HUES64 (cell line): ENCODE measurements at regions not wholly inside any gene's neighbourhood (a gene's known extent, or its start where the extent isn't known, plus 50 kb on each side); places are given as distances from the start of the nearest gene placed in this dataset.

Experiments
- H3K27ac ChIP-seq: 2 replicates; pipeline ENCODE4 v1.7.0; 2013; ENCODE audit warnings: low read depth, low read length, inconsistent platforms
- H3K27me3 ChIP-seq: 2 replicates; pipeline ENCODE4 v1.6.1; 2013; ENCODE audit warnings: mild to moderate bottlenecking, low read length; ENCODE audit not compliant: insufficient read depth
- H3K36me3 ChIP-seq: 2 replicates; pipeline ENCODE4 v1.6.1; 2013; ENCODE audit warnings: mild to moderate bottlenecking, low read length; ENCODE audit not compliant: insufficient read depth
- H3K4me1 ChIP-seq: 2 replicates; pipeline ENCODE4 v1.6.1; 2013; ENCODE audit warnings: mild to moderate bottlenecking, low read length, moderate library complexity; ENCODE audit not compliant: insufficient read depth
- H3K4me3 ChIP-seq: 2 replicates; pipeline ENCODE4 v1.5.1; 2013; ENCODE audit warnings: mild to moderate bottlenecking, low read length, moderate library complexity
- H3K9ac ChIP-seq: 2 replicates; pipeline ENCODE4 v1.6.1; 2013; ENCODE audit warnings: mild to moderate bottlenecking, low read depth, low read length
- H3K9me3 ChIP-seq: 2 replicates; pipeline ENCODE4 v1.6.1; 2013; ENCODE audit warnings: low read depth, low read length; ENCODE audit not compliant: insufficient read depth
- WGBS: fragments of 150-250, 120-280 bp; methylation state at CpG from one replicate; pipeline ENCODE4 v1.1.7; 2013; ENCODE audit warnings: missing lambda C conversion rate; 5-methylcytosine and 5-hydroxymethylcytosine counted together

DNA sequence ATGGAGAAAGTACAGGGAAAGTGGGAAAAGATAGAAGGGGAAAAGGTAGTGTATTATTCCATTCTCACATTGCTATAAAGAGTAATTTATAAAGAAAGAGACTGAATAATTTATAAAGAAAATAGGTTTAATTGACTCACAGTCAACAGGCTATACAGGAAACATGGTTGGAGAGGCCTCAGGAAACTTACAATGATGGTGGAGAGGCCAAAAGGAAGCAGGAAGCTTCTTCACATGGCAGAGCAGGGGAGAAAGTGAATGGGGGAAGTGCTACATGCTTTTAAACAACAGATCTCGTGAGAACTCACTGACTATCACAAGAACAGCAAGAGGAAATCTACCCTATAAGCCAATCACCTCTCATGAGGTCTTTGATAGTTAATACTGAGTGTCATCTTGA, 725.0 kb upstream of the FLRT2 start:
- H3K9me3 ChIP-seq = no peaks in the 10 kb centered on the region
- H3K36me3 ChIP-seq = no peaks in the 10 kb centered on the region
- H3K4me1 ChIP-seq = no peaks in the 10 kb centered on the region
- no peak overlapping the region for H3K27ac ChIP-seq
- no CpG with 5 or more reads among the region's 1 CpG for WGBS
- H3K4me3 ChIP-seq = no peak overlapping the region
- no peak overlapping the region for H3K9ac ChIP-seq
- no peaks in the 10 kb centered on the region for H3K27me3 ChIP-seq

DNA sequence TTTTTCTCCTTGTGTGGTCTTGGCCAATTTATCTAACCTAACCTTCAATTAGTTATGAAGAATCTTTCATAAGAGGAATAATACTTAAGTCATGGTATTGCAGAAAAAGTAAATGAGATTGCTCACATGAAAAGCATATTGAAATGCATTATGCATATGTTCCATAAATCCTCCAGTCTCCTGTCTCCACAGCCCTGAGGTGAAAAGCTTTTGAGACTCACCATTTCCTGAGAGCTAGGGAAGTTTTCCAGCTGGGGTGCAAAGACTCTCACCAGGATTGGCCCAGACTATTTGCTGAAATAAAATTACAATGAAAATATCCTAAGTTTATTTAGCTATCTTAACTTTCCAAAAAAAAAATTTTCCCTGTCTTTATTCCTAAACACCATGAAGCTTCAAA, 723.8 kb upstream of the FLRT2 start:
- Histone ChIP-seq H3K27me3 (no peaks in the 10 kb centered on the region), H3K9ac (no peak overlapping the region), H3K27ac (no peak overlapping the region), H3K4me1 (no peaks in the 10 kb centered on the region), H3K4me3 (no peak overlapping the region), H3K9me3 (no peaks in the 10 kb centered on the region), H3K36me3 (no peaks in the 10 kb centered on the region)

DNA sequence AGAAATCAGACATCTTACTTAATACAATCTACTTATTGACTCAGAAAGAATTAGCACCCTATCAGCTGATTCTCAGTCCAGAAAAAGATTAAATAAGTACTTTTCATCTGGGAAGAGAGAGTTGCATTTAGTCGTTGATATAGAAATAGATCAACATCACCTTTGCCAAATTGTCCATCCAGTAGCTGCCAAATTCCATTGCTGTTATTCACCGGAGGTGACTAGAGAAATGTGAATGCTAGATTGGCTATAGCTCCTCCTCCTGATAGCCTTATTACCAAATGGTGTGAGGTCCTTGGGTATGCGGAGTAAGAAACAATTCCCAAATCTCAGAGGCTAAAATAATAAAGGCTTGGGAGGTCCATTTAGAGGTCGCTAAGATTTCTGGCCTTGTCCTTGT, 723.3 kb upstream of the FLRT2 start:
- no peaks in the 10 kb centered on the region for H3K4me1 ChIP-seq
- no peak overlapping the region for H3K9ac ChIP-seq
- H3K9me3 ChIP-seq = no peaks in the 10 kb centered on the region
- H3K36me3 ChIP-seq = no peaks in the 10 kb centered on the region
- H3K4me3 ChIP-seq = no peak overlapping the region
- WGBS = 90% methylated on average over 4 of the region's 4 CpGs
- H3K27ac ChIP-seq = no peak overlapping the region
- H3K27me3 ChIP-seq = no peaks in the 10 kb centered on the region

DNA sequence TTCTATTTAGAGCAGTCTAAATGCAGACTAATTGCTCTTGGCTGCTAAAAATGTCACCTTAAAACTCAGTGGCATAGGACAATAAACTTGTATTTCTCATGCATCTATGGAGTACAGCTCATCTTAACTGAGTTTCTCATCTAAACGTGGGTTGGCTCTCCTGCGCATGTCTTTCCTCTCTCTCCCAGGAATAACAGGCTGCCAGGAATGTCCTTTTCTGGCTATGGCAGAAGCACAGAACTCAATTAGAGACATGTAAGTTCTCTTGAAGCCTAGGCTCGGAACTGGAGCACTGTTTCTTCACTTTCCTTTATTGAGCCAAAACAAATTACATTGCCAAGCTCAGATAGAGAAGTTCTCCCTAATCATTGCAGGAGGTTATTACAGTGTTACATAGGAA, 722.3 kb upstream of the FLRT2 start:
- Histone ChIP-seq H3K27me3 (no peaks in the 10 kb centered on the region), H3K9me3 (no peaks in the 10 kb centered on the region), H3K27ac (no peak overlapping the region), H3K36me3 (no peaks in the 10 kb centered on the region), H3K4me3 (no peak overlapping the region), H3K9ac (no peak overlapping the region), H3K4me1 (no peaks in the 10 kb centered on the region)
- 93% methylated on average over 3 of the region's 3 CpGs for WGBS

DNA sequence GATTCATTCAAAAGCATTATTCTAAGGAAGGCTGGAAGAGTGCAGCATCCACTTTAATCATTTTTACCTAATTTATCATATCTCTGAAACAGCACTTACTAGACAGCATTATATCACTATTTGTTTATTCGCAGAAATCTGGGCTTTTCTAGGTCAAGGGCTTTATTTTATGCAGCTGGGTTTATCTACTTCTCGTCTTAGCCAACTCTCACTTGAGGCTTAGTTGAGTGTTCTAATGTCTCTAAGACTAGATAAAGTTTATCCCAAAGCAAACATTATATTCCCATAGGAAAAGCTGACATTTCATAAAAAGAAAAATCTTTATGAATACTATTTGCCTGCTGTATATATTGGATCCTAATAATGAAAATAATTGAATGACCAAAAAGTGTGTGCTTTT, 720.8 kb upstream of the FLRT2 start:
- Histone ChIP-seq H3K4me3 (no peak overlapping the region), H3K9me3 (no peaks in the 10 kb centered on the region), H3K27me3 (no peaks in the 10 kb centered on the region), H3K27ac (no peak overlapping the region), H3K36me3 (no peaks in the 10 kb centered on the region), H3K4me1 (no peaks in the 10 kb centered on the region), H3K9ac (no peak overlapping the region)
- 100% methylated on average over 1 of the region's 2 CpGs for WGBS

DNA sequence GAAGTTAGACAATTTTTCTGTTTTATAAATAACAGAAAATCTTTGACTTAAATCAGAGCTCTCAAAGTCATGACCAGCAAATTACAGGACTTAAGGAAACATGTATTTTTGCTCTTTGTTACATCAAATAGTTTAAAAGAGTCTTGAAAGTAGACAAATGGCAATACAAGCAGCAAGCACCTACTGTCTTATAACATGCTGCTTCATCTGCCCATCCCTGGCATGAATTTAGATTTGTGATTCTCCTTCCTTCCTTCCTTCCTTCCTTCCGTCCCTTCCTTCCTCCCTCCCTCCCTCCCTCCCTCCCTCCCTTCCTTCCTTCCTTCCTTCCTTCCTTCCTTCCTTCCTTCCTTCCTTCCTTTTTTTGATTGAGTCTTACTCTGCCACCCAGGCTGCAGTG, 715.6 kb upstream of the FLRT2 start:
- H3K27me3 ChIP-seq = no peaks in the 10 kb centered on the region
- no peaks in the 10 kb centered on the region for H3K36me3 ChIP-seq
- H3K4me3 ChIP-seq = no peak overlapping the region
- no peak overlapping the region for H3K9ac ChIP-seq
- no peak overlapping the region for H3K27ac ChIP-seq
- H3K4me1 ChIP-seq = no peaks in the 10 kb centered on the region
- 100% methylated on average over 1 of the region's 1 CpG for WGBS
- H3K9me3 ChIP-seq = no peaks in the 10 kb centered on the region

DNA sequence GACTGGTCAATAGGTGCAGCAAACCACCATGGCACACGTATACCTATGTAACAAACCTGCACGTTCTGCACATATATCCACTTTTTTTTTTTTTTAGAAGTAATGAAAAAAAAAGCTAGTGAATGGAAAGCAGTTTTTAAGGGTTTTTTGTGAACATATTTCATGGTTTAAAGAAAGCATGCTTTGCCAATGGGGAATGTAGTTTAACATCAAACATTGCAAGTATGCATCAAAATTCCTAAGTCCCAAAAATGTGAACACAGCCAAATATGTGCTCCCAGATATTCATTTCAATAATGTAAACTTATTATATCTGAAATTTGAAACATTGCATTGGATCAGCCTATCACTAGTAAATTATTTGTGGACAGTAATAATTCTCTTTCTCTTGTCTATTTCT, 710.4 kb upstream of the FLRT2 start:
- H3K9me3 ChIP-seq = peaks cover 11% of the 10 kb centered on the region; the same call in 1 of the 2 replicates
- H3K4me1 ChIP-seq = peaks cover 7% of the 10 kb centered on the region
- no CpG with 5 or more reads among the region's 2 CpGs for WGBS
- no peak overlapping the region for H3K27ac ChIP-seq
- H3K27me3 ChIP-seq = no peaks in the 10 kb centered on the region
- H3K4me3 ChIP-seq = no peak overlapping the region
- no peak overlapping the region for H3K9ac ChIP-seq
- no peaks in the 10 kb centered on the region for H3K36me3 ChIP-seq

DNA sequence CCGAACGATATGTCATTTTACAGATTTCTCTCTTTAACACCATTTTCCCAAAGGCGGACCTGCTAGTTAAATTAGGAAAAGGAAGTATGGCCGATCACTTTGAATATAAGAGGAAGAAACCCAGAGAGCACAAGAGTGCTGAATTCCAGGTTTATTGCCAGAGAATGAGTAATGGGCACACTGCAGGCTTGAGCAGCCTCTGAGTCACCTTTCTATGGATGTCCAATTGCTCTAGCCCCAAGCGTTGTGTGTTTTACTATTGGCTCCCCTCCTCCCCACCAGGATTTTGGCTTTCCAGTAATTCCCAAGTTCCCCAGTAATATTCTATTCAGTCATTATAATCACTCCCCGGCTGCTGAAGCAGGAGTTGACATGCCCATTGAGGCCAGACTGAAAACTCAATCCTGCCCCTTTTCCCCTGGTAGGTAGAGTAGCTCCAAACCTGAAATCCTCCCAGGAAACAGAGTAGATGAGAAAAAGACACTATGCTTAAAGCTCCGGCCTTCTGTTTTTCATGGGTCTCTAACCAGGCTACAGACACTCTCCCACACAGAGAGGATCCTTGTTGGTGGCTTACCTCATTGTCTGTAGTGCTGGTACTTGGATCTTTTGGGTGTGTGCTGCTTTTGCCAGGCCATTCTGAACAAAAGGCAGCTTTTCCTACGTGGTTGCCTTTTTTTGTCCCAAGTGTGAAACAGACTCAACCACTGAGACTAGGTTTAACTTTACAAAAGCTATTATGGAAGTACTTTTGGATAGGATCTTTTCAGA, 704.3 kb upstream of the FLRT2 start:
- no peak overlapping the region for H3K9ac ChIP-seq
- no peaks in the 10 kb centered on the region for H3K36me3 ChIP-seq
- no peak overlapping the region for H3K4me3 ChIP-seq
- H3K27me3 ChIP-seq = no peaks in the 10 kb centered on the region; the same call in 1 of the 2 replicates
- peaks cover 11% of the 10 kb centered on the region; the same call in 1 of the 2 replicates for H3K9me3 ChIP-seq
- H3K4me1 ChIP-seq = peaks cover 13% of the 10 kb centered on the region
- 88% methylated on average over 6 of the region's 8 CpGs for WGBS
- no peak overlapping the region for H3K27ac ChIP-seq

DNA sequence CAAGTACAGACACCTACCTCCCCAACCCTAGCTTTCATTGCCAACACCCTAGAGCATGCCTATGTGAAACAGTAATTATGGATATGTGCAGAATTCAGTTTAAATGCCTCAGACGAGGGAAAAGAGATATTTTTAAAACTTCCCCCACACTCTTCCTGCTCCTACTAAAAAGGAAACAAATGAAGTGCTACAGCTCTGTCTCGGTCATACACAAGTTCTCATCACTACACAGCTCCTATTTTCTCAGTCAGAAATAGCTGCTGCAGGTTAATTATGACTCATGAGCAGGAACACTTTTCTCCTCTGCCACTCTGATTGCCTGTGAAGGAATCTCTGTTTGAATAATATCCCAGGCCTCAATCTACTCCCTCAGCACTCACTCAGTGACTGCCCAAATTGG, 703.6 kb upstream of the FLRT2 start:
- no peaks in the 10 kb centered on the region for H3K36me3 ChIP-seq
- no peak overlapping the region for H3K27ac ChIP-seq
- H3K9me3 ChIP-seq = peaks cover 11% of the 10 kb centered on the region; the same call in 1 of the 2 replicates
- no peak overlapping the region for H3K9ac ChIP-seq
- no peak overlapping the region for H3K4me3 ChIP-seq
- H3K4me1 ChIP-seq = peaks cover 13% of the 10 kb centered on the region
- H3K27me3 ChIP-seq = no peaks in the 10 kb centered on the region; the same call in 1 of the 2 replicates
- 90% methylated on average over 2 of the region's 2 CpGs for whole genome bisulfite sequencing

DNA sequence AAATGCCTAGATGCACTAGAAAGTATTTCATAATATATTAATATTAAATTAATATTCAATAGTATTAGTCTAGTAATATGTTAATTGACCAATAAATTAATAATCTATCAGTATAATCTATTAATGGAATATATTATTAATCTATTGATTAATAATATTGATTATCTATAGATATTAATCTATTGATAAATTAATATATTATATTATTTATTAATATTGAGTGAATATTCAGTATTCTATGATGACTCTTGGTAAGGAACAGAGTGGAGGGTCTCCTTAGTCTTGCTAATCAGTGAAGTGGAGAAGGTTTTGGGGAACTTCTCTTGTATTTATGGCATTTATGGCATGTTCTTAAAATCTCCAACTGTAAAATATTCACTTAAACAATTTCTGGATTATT, 679.3 kb upstream of the FLRT2 start:
- Histone ChIP-seq H3K4me3 (no peak overlapping the region), H3K9ac (no peak overlapping the region), H3K9me3 (no peaks in the 10 kb centered on the region), H3K27ac (no peak overlapping the region), H3K4me1 (no peaks in the 10 kb centered on the region), H3K36me3 (no peaks in the 10 kb centered on the region), H3K27me3 (no peaks in the 10 kb centered on the region)

DNA sequence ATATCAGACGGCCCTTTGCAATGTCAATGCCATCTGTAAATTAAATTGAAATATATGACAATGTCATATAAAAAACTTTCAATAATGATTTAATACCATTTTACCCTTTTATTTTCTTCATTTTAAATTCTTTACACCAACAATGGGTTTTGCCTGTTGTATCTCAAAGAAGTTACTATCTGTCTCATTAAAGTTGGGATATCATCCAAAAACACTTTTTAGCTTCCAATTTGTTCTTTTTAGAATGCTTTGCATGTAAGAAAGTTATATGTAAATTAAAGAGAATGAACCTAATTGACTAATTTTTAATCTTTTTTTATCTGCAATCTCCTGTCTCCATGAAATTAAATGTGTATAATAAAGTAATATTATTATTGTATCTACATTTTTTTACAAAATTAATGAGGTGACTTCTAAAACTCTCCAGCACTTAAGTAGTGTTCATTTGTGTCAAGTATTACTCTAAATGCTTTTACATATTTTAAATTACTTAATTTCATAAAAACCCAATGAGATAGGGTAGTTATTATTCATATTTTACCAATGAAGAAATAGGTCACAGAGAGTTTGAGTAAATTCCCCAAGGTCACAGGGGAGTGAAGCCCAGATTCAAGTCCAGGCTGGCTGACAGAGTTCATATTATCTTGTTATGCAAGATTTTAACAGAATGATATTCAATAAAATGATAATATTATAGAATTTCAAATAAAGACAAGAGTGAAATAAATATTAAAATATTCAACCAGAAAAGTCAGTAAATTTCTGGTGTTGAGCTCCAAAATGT, 673.0 kb upstream of the FLRT2 start:
- Histone ChIP-seq H3K4me3 (no peak overlapping the region), H3K27ac (no peak overlapping the region), H3K9ac (no peak overlapping the region), H3K4me1 (no peaks in the 10 kb centered on the region), H3K27me3 (no peaks in the 10 kb centered on the region), H3K9me3 (no peaks in the 10 kb centered on the region), H3K36me3 (no peaks in the 10 kb centered on the region)
- WGBS = no CpG with 5 or more reads among the region's 1 CpG
